ENCODE measurements at regions not wholly inside any gene's neighbourhood (a gene's known extent, or its start where the extent isn't known, plus 50 kb on each side); places are given as distances from the start of the nearest gene placed in this dataset.

DNA sequence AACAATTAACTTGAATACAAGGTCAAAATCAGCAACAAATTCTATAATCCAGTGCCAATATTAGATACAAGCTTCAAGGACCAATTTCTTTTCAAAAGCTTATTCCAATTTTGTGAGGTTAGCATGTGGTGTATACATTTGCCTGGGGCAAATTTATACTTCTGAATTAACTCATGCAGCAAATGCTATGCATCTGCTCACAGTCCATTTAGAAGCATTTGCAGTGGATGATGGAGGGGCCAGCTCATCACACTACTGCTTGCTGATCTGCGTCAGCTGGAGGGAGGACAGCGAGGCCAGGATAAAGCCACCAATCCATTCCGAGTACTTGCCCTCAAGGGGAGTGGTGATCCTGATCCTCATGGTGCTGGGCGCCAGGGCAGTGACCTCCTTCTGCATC lies 474.3 kb upstream of the KIF2A start:
- Mint-ChIP-seq H3K9me3 (ENCODE audit: low read depth) (no peaks in the 10 kb centered on the region), H3K4me3 (ENCODE audit: low read depth) (no peak overlapping the region), H3K27ac (no peak overlapping the region), H3K4me1 (ENCODE audit: low read depth) (no peaks in the 10 kb centered on the region), H3K27me3 (peaks cover 18% of the 10 kb centered on the region), H3K36me3 (ENCODE audit: insufficient read depth) (no peaks in the 10 kb centered on the region)
- TF ChIP-seq, protein P1, sequence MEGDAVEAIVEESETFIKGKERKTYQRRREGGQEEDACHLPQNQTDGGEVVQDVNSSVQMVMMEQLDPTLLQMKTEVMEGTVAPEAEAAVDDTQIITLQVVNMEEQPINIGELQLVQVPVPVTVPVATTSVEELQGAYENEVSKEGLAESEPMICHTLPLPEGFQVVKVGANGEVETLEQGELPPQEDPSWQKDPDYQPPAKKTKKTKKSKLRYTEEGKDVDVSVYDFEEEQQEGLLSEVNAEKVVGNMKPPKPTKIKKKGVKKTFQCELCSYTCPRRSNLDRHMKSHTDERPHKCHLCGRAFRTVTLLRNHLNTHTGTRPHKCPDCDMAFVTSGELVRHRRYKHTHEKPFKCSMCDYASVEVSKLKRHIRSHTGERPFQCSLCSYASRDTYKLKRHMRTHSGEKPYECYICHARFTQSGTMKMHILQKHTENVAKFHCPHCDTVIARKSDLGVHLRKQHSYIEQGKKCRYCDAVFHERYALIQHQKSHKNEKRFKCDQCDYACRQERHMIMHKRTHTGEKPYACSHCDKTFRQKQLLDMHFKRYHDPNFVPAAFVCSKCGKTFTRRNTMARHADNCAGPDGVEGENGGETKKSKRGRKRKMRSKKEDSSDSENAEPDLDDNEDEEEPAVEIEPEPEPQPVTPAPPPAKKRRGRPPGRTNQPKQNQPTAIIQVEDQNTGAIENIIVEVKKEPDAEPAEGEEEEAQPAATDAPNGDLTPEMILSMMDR (IDR thresholded peaks at IDR 0.05; ENCODE audit: unreplicated experiment): no peak
- no peak for DNase-seq (ENCODE audit: low spot score, unreplicated experiment)

DNA sequence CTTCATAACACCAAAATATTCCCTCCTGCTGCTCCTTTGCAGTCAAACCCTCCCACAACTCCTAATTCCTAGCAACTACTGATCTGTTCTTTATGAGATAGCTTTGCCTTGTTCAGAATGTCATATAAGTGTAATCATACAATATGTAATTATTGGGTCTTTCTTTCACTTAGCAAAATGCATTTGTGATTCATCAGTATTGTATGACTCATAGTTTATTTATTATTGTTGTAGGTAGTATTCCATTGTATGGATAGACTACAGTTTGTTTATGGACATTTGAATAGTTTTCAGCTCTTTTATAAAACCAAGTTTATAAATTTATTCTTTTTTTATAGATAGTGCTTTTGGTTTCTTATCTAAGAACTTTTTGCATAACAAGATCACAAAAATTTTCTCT lies 468.2 kb upstream of the KIF2A start:
- Mint-ChIP-seq H3K9me3 (ENCODE audit: low read depth) (no peaks in the 10 kb centered on the region), H3K4me3 (ENCODE audit: low read depth) (no peak overlapping the region), H3K27ac (no peak overlapping the region), H3K4me1 (ENCODE audit: low read depth) (peaks cover 10% of the 10 kb centered on the region), H3K36me3 (ENCODE audit: insufficient read depth) (no peaks in the 10 kb centered on the region), H3K27me3 (peaks cover 5% of the 10 kb centered on the region)
- TF ChIP-seq, protein P1 (IDR thresholded peaks at IDR 0.05; ENCODE audit: unreplicated experiment): no peak
- no peak for DNase-seq (ENCODE audit: low spot score, unreplicated experiment)

DNA sequence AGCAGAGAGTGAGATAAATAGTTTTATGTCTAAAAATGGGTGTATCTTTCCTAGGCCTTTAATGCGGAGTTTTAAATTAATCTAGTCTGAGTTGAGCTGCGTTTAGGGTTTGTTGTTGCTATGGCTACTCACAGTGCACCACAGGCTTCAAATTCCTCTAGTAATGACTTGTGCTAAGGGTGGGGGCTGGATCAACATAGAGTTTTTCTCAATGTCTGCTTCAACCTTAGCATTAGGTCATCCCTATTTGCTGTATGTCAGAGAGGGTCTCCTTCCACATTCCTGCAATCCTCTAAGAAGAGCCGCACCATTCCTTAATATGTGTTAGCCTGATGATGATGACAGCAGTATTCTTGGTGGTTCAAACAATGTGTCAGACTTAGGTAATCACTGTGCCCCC lies 465.6 kb upstream of the KIF2A start:
- H3K9me3 Mint-ChIP-seq (ENCODE audit: low read depth): no peaks in the 10 kb centered on the region
- H3K4me1 Mint-ChIP-seq (ENCODE audit: low read depth): peaks cover 14% of the 10 kb centered on the region
- TF ChIP-seq, protein P1 (IDR thresholded peaks at IDR 0.05; ENCODE audit: unreplicated experiment): no peak
- H3K27ac Mint-ChIP-seq: no peak overlapping the region
- H3K27me3 Mint-ChIP-seq: peaks cover 3% of the 10 kb centered on the region
- DNase-seq (ENCODE audit: low spot score, unreplicated experiment): no peak
- no peaks in the 10 kb centered on the region for H3K36me3 Mint-ChIP-seq (ENCODE audit: insufficient read depth)
- H3K4me3 Mint-ChIP-seq (ENCODE audit: low read depth): no peak overlapping the region

DNA sequence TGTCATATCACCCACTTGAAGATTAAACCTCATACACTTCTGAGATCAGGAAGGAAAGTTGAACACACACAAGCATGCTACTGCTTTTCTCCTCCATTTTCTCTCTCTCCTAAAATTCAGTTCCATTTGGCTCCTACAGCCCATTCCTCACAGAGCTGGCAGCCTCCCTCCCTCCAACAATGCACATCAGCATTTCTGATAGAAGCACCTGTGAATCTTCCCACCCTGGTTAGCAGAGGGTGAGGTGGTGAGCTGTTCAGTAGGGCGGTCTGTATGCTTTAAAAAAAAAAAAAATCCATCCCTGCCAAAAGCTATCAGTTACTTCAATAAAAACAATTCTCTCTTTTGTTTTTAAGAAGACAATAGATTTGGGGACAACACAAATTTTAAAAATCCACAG lies 463.2 kb upstream of the KIF2A start:
- TF ChIP-seq, protein P1 (IDR thresholded peaks at IDR 0.05; ENCODE audit: unreplicated experiment): no peak
- Mint-ChIP-seq H3K4me3 (ENCODE audit: low read depth) (no peak overlapping the region), H3K36me3 (ENCODE audit: insufficient read depth) (no peaks in the 10 kb centered on the region), H3K4me1 (ENCODE audit: low read depth) (peaks cover 14% of the 10 kb centered on the region), H3K27me3 (no peaks in the 10 kb centered on the region), H3K27ac (no peak overlapping the region), H3K9me3 (ENCODE audit: low read depth) (peaks cover 9% of the 10 kb centered on the region)
- DNase-seq (ENCODE audit: low spot score, unreplicated experiment): no peak

DNA sequence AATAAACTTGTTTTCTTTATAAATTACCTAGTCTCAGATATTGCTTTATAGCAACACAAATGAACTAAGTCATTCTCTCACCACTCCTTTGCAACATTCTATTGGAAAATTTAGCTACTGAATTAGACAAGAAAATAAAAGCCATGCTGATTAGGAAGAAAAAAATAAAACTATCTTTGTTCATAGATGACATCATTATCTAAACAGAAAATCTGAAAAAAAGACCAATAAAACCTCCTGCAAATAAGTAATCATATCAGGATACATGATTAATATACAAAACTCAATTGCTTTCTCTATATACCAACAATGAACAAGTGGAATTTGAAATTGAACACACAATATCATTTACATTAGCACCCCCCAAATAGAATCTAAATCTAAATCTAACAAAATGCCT lies 455.3 kb upstream of the KIF2A start:
- TF ChIP-seq, protein P1 (IDR thresholded peaks at IDR 0.05; ENCODE audit: unreplicated experiment): no peak
- Mint-ChIP-seq H3K4me1 (ENCODE audit: low read depth) (no peaks in the 10 kb centered on the region), H3K36me3 (ENCODE audit: insufficient read depth) (no peaks in the 10 kb centered on the region), H3K27ac (no peak overlapping the region), H3K4me3 (ENCODE audit: low read depth) (no peak overlapping the region), H3K27me3 (no peaks in the 10 kb centered on the region), H3K9me3 (ENCODE audit: low read depth) (peaks cover 19% of the 10 kb centered on the region)
- DNase-seq (ENCODE audit: low spot score, unreplicated experiment): no peak
